OCI-LY3 (cell line): ENCODE measurements at regions not wholly inside any gene's neighbourhood (a gene's known extent, or its start where the extent isn't known, plus 50 kb on each side); places are given as distances from the start of the nearest gene placed in this dataset.

Experiments
- CTCF ChIP-seq: fragments of 200-600, 300-600 bp; sonication (generic); IDR thresholded peaks from 2 replicates; pipeline ENCODE4 v1.5.1; 2014; ENCODE audit warnings: antibody characterized with exemption, low read length, low read depth
- EZH2phosphoT487 ChIP-seq: fragments of 200-600 bp; shearing (Covaris generic); IDR thresholded peaks from 2 replicates; pipeline ENCODE4 v1.6.1; 2018; ENCODE audit warnings: antibody characterized with exemption, mixed run types, low read depth

GRCh38 chr19:21611659-21612402 is 106.4 kb downstream of the ZNF429 start:
- no peak for TF ChIP-seq CTCF
- TF ChIP-seq EZH2phosphoT487, result no peak
